SU-DHL-6 (cell line): ENCODE measurements at regions not wholly inside any gene's neighbourhood (a gene's known extent, or its start where the extent isn't known, plus 50 kb on each side); places are given as distances from the start of the nearest gene placed in this dataset.

Experiments
- CTCF ChIP-seq: fragments of 200-600 bp; sonication (generic); IDR thresholded peaks from one replicate; pipeline ENCODE4 v1.5.1; 2017; ENCODE audit warnings: antibody characterized with exemption, mild to moderate bottlenecking, low read length, moderate library complexity; ENCODE audit not compliant: insufficient read depth, poor library complexity, severe bottlenecking
- EZH2phosphoT487 ChIP-seq: fragments of 200-600 bp; sonication (generic), shearing (Covaris generic); conservative IDR thresholded peaks from 2 replicates; pipeline ENCODE4 v1.6.1; 2018; ENCODE audit warnings: mild to moderate bottlenecking, antibody characterized with exemption, low read length, moderate library complexity, mixed read lengths

- TF ChIP-seq CTCF: no peak
- TF ChIP-seq EZH2phosphoT487: no peak
These were observed 148.1 kb downstream of the SLC4A3 start for GRCh38 chr2:219775506-219775905.
